ENCODE measurements at regions not wholly inside any gene's neighbourhood (a gene's known extent, or its start where the extent isn't known, plus 50 kb on each side); places are given as distances from the start of the nearest gene placed in this dataset.
A peak's percentile ranks its signal among the peaks of the same experiment; 100 is the strongest.

DNA sequence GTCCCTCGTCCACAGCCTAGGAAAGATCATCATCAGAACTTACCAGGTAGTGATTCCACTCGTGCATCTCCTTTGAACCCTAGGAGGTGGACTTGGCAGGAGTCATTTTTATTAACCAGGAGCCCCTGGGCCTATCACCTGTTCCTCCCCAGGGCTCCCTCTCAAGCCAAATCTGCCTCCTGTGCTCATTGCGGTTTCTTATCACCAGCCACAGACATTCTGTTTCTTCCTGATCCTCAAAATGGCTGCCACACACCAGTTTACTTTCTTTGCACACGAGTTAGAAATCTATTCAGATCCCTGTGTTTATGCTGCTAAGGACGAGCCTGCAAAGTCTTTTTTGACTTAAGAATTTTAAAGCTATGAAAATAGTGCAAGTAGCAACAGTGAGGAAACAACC is 354.5 kb upstream of the BOD1L1 start:
- H3K4me3 ChIP-seq (replicated peaks in 1 of 2; ENCODE audit: low read depth in 2 of 2, low read length in 2 of 2): no peak overlapping the region
- TF ChIP-seq, protein P1, sequence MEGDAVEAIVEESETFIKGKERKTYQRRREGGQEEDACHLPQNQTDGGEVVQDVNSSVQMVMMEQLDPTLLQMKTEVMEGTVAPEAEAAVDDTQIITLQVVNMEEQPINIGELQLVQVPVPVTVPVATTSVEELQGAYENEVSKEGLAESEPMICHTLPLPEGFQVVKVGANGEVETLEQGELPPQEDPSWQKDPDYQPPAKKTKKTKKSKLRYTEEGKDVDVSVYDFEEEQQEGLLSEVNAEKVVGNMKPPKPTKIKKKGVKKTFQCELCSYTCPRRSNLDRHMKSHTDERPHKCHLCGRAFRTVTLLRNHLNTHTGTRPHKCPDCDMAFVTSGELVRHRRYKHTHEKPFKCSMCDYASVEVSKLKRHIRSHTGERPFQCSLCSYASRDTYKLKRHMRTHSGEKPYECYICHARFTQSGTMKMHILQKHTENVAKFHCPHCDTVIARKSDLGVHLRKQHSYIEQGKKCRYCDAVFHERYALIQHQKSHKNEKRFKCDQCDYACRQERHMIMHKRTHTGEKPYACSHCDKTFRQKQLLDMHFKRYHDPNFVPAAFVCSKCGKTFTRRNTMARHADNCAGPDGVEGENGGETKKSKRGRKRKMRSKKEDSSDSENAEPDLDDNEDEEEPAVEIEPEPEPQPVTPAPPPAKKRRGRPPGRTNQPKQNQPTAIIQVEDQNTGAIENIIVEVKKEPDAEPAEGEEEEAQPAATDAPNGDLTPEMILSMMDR (IDR thresholded peaks at IDR 0.05; ENCODE audit: low read depth, low read length): no peak
- DNase-seq (ENCODE audit: low read depth in 2 of 2): no peak

DNA sequence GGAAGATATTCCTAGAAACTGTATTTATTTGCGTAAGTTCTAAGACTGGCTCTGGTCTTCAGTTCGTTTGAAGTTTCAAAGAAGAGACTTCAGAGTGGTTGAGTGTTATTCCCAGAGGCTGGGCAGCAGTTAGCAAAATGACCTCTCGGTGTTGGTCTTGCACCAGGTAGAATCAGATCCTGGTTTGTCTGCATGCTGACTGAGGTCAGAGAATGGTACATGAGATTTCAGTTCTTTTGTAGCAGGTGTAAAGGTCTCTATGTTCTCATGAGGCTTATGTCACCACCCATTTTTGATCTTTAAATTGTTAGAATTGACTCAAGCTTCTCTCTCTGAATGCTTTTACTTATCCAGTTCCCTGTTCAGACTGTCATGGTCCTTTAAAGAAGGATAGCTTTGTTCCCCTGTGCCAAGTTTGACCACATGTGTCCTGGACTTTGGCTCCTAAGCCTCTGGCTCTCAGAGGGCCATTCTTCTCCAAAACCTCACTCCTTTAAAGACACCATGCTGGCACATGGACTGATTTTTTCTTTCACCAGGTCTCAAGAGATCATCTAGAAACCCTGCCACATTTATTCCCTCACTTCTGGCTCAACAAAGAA is 355.8 kb upstream of the BOD1L1 start:
- TF ChIP-seq, protein P1 (IDR thresholded peaks at IDR 0.05; ENCODE audit: low read depth, low read length): no peak

DNA sequence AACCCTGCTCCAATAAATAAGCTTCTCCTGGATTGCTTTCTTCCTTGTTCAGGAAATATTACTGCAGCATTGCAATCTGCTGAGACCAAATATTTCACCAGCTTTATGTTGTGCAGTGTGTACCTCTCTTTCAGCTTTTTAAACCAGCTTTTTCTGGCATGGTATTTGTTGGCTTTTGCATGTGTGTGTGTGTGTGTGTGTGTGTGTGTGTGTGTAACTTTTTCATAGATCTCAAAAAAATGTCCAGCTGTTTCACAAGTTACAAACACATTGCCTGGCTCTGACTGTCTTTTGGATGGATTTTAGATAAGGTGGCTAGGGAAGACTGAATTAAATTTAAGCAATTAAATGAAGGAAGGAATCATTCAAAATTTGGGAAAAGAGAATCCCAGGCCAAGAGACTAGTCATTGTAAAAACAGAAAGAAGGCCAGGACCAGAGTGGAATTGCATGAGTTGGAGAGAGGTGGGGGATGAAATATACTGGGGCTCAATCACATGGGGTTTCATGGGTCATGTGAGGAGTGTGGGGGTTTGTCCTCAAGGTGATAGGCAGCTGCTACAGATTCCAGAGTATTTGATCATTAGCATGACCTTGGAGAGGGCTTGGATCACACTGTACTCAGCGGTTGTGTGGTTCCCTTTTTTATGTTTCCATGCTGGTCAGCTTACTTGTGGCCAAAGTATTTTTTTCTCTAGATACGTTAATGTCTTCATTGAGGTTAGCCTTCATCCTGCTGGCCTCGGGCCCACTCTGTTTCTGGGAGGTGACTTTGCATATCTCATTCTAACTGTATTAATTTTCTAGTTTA is 357.7 kb upstream of the BOD1L1 start:
- H3K4me3 ChIP-seq (replicated peaks in 1 of 2; ENCODE audit: low read depth in 2 of 2, low read length in 2 of 2): no peak overlapping the region
- DNase-seq (ENCODE audit: low read depth in 2 of 2): peak; percentile 59 to 83
- TF ChIP-seq, protein P1 (IDR thresholded peaks at IDR 0.05; ENCODE audit: low read depth, low read length): no peak

More for the DNA sequence above, 355.8 kb upstream of the BOD1L1 start:
- DNase-seq (ENCODE audit: low read depth in 2 of 2): no peak
- no peak overlapping the region for H3K4me3 ChIP-seq (replicated peaks in 1 of 2; ENCODE audit: low read depth in 2 of 2, low read length in 2 of 2)

DNA sequence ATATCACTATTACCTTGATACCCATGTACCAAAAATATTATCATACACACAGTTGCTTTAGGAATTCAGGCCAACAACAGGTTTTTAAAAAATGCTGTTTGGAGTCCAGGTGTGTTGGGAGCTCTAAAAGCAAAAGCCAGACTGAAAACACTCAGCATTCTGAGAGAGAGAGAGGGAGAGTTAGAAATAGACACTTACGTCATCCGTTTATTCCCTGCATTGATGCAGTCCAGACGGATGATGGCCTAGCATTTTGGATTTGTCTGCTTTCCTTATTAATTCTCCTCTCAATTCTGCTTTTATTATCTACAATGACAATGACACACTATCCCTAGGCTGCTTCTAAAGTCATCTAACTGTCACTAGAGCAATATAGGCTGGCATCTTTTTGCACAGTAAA is 358.3 kb upstream of the BOD1L1 start:
- DNase-seq (ENCODE audit: low read depth in 2 of 2): peak; percentile 49 to 75
- TF ChIP-seq, protein P1 (IDR thresholded peaks at IDR 0.05; ENCODE audit: low read depth, low read length): no peak

DNA sequence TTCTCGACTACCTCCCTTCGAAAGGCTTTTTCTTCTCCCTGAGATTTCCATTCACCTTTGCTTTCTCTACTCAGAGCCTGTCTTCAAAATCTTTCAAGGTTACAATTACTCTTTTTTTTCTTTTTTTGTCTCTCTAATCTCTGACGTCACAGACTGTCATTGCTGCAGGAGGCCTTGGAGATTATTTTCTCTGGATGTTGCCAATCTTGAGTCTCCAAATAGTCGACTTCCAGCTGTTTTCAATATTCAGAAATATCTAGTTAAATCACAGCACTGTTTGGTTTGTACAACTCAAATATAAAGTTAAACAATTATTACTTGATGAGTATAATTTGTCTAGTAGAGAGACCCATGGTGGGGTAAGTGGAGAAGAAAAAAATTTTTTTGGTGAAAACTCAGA is 359.0 kb upstream of the BOD1L1 start:
- DNase-seq (ENCODE audit: low read depth in 2 of 2): peak in 1 of 2 donors; percentile 33
- TF ChIP-seq, protein P1 (IDR thresholded peaks at IDR 0.05; ENCODE audit: low read depth, low read length): no peak
- H3K4me3 ChIP-seq (replicated peaks in 1 of 2; ENCODE audit: low read depth in 2 of 2, low read length in 2 of 2): no peak overlapping the region

More for the DNA sequence above, 358.3 kb upstream of the BOD1L1 start:
- no peak overlapping the region for H3K4me3 ChIP-seq (replicated peaks in 1 of 2; ENCODE audit: low read depth in 2 of 2, low read length in 2 of 2)

DNA sequence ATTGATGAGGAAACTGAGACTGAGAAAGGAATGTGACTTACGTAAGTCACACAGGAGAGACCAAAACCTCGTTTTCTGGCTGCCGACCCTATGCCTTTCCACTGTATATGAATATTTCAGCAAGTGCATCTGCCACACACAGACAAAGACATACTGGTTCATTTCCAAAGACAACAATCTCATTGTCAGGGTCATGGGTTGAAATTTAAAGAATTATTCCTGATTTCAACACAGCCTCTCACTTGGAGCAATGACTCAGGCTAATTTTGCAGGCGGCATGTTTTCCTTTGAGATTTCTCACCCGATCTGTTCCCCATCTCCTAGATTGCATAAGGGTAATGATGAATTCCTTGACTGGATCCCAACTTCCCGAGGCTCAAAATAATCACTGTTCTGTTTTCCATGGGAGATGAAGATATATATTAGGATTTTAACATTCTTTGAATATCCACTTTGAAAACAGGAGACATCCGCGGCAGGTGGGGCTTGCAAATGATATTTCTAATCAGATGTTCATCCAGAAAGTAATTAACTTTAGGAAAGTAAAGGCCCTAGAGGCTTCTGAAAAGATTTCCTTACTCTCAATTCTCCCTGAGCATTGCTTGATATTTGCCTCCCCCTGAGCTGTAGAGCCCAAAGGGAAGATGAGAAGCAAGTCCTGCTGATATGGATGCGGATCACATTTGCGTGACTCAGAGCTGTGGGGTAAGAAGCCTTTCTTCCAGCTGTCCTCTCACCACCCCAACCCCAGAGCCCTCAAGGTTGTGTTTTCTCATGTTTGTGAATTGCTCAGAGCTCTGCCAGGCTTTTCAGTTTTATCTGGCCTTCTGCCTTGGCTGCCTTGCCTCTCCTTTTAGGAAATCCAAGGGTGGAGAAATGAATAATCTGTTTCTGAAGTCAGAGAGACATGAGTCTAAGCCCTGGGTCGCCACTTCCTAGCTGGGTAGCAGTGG is 361.1 kb upstream of the BOD1L1 start:
- peak; percentile 96 to 99 for DNase-seq (ENCODE audit: low read depth in 2 of 2)
- H3K4me3 ChIP-seq (replicated peaks in 1 of 2; ENCODE audit: low read depth in 2 of 2, low read length in 2 of 2): no peak overlapping the region
- TF ChIP-seq, protein P1 (IDR thresholded peaks at IDR 0.05; ENCODE audit: low read depth, low read length): no peak

Measured in cardiac fibroblast (primary cell).